SHP77 (cell line): ENCODE measurements at regions not wholly inside any gene's neighbourhood (a gene's known extent, or its start where the extent isn't known, plus 50 kb on each side); places are given as distances from the start of the nearest gene placed in this dataset.
"Not testable (repeated sequence)": the region's sequence is repeated elsewhere in the genome, so short reads cannot be mapped to it uniquely, and the experiment has no call there.

Experiments
- DNase-seq, 2 experiments: peaks; one replicate each; lab custom pipeline; 2025; lab: John Stamatoyannopoulos, UW

DNA sequence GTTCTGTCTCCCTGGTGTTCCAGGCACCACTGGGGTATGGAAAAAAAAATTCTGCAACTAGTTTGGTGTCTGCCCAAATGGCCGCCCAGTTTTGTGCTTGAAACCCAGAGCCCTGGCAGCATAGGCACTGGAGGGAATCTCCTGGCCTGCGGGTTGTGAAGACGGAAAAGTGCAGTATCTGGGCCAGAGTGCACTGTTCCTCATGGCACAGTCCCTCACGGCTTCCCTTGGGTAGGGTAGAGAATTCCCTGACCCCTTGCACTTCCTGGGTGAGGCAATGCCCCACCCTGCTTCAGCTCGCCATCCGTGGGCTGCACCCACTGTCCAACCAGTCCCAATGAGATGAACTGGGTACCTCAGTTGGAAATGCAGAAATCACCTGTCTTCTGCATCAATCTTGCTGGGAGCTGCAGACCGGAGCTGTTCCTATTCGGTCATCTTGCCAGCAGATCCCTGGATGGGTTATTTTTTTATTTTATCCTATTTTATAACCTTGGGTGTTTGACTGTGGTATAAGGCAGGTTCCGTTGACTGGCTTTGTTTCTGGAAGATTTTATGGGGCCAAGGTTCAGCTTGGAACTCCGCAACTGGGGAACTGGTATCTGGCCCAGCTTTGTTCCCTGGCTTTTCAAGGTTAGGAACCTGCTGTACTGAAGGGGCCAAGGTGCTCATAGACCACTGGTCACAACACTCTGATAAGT, 59.5 kb upstream of the IRAK1BP1 start:
- not testable (repeated sequence) for DNase-seq

DNA sequence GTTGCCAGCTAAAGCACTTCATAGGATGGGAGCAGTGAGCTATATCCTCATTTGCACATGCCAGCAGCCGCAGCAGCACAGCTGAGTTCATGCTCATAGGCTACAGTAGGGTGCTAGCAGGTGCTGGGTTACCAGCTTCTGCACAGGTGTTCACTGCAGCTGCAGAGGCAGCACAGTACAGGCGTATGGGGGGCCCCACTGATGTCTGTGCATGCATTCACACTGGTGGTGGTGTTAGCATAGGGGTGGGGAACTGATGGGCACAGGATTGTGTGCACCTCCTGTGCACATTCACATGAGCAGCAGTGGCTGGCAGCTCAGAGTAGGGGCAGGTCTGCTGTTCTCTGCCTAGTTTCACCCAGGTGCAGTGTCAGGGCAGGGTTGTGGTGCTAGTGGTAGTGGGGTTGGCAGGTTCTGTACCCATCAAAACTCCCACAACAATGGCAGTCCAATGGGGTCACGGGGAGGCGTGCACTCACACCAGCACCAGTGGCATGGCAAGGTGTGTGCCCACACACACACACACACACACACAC, 58.9 kb upstream of the IRAK1BP1 start:
- DNase-seq: no peak

DNA sequence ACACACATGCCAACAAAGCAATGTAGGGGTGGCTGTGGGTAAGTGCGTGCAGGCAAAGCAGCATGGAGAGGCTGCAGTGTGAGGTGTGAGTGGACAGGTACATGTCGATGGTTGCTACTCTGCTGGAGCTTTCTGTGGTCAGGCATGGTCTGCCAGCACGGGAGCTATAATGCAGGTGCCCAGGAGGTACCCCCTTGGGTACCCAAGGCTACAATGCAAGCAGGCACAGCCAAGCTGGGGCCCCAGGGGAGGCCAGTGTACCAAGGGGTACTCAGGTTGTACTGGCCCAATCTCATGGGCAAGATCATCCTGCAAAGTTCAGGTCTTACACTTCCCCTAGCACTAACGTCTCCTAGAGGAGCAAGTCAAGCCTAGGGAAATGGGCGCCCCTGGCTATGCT, 58.4 kb upstream of the IRAK1BP1 start:
- no peak for DNase-seq

DNA sequence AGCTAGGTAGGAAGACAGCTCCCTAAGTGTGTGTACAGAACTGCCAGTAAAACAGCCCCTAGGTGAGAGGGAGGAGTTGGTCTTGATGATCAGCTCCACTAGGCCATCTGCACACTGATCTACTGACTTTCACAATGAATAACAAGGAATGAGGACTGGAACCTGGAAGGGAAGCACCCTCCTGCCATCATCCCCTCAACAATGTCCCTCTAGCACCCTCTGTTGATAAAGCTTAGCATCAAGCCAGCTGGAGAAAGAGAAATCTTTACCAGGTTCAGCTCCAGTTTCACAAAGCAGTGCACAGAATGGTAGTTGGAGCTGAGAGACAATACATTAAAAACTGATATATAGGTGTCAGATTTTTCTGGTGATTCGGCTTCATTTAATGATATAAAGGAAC, 57.2 kb upstream of the IRAK1BP1 start:
- peak; percentile 21 to 37 for DNase-seq

DNA sequence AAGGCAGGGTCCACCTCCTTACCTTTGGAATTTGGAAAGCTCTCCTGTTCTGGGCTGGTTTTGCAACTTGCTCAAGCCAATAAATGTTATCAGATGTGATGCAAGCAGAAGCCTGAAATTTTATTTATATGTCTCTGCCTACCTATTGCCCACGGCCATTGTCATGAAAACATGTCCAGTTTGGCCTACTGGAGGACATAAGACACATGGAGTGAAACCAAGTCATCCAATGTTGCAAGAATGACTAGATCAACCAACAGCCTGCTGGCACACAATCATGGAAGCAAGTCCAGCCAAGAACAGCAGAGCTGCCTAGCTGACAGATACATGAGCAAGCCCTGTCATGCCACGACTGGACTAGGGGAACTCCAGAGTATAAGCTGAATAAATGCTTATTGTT, 56.7 kb upstream of the IRAK1BP1 start:
- DNase-seq: no peak
